Upper lobe of right lung (tissue), 1 donor: ENCODE measurements at regions not wholly inside any gene's neighbourhood (a gene's known extent, or its start where the extent isn't known, plus 50 kb on each side); places are given as distances from the start of the nearest gene placed in this dataset.

Experiments
- ATAC-seq: fragments of 200-7000 bp; cut with Tn5 transposase; one replicate; pipeline ENCODE4 v1.9.1; 2020; ENCODE audit warnings: mild to moderate bottlenecking, moderate library complexity
- DNase-seq: peaks from one replicate; pipeline ENCODE4 v3.0.0-alpha.2; 2020
- H3K27ac ChIP-seq: fragments of 200-600 bp; one replicate; pipeline ENCODE4 v1.8.0; 2022
- H3K27me3 ChIP-seq: fragments of 200-600 bp; one replicate; pipeline ENCODE4 v1.8.0; 2022; ENCODE audit warnings: mild to moderate bottlenecking
- H3K36me3 ChIP-seq: fragments of 200-600 bp; one replicate; pipeline ENCODE4 v1.8.0; 2022
- H3K4me1 ChIP-seq: fragments of 200-600 bp; one replicate; pipeline ENCODE4 v1.8.0; 2022
- H3K4me3 ChIP-seq: fragments of 200-600 bp; one replicate; pipeline ENCODE4 v1.8.0; 2022; ENCODE audit warnings: mild to moderate bottlenecking
- H3K9me3 ChIP-seq: fragments of 200-600 bp; one replicate; pipeline ENCODE4 v1.8.0; 2022
- intact Hi-C: fragments of 100-400 bp; cut with DNase I; formaldehyde crosslinking; loops from one replicate; pipeline ENCODE4 v1.11.0; 2022
- TF ChIP-seq, protein P1 (sequence below): fragments of 200-600 bp; IDR thresholded peaks from one replicate; pipeline ENCODE4 v1.8.0; 2022; ENCODE audit warnings: antibody characterized with exemption
- donor health status: DM: no; HTN: yes; CAD: no; lungs with severe emphysema.

DNA sequence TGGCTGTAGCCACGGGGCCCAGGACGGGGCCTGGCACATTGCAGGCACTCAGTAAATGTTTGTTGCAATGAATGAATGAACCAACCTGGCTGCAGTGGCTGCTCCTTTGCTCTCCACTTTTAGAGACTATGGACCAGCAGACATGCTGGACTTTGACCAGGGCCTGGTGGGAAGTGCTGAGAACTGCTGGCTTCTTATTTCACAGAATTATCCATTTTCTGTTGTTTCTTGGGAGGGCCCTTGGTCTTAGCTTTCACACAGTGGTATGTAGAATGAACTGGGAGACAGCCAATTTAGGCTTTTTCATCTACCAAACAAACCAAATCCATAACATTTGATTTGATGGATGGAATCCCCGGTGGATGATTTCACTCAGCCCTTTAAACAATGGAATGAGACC, 78.0 kb upstream of the LHFPL2 start:
- no peak for DNase-seq
- no peak overlapping the region for H3K27ac ChIP-seq
- no peaks in the 10 kb centered on the region for H3K4me1 ChIP-seq
- no peak for ATAC-seq
- no peaks in the 10 kb centered on the region for H3K27me3 ChIP-seq
- H3K9me3 ChIP-seq, result no peaks in the 10 kb centered on the region
- intact Hi-C loops, result no loop called here
- no peaks in the 10 kb centered on the region for H3K36me3 ChIP-seq
- H3K4me3 ChIP-seq, result no peak overlapping the region
- TF ChIP-seq, protein P1, sequence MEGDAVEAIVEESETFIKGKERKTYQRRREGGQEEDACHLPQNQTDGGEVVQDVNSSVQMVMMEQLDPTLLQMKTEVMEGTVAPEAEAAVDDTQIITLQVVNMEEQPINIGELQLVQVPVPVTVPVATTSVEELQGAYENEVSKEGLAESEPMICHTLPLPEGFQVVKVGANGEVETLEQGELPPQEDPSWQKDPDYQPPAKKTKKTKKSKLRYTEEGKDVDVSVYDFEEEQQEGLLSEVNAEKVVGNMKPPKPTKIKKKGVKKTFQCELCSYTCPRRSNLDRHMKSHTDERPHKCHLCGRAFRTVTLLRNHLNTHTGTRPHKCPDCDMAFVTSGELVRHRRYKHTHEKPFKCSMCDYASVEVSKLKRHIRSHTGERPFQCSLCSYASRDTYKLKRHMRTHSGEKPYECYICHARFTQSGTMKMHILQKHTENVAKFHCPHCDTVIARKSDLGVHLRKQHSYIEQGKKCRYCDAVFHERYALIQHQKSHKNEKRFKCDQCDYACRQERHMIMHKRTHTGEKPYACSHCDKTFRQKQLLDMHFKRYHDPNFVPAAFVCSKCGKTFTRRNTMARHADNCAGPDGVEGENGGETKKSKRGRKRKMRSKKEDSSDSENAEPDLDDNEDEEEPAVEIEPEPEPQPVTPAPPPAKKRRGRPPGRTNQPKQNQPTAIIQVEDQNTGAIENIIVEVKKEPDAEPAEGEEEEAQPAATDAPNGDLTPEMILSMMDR, result no peak

- intact Hi-C loops, result no loop called here
- Histone ChIP-seq H3K27ac (no peak overlapping the region), H3K4me3 (no peak overlapping the region), H3K27me3 (no peaks in the 10 kb centered on the region), H3K9me3 (no peaks in the 10 kb centered on the region), H3K36me3 (no peaks in the 10 kb centered on the region), H3K4me1 (no peaks in the 10 kb centered on the region)
- ATAC-seq (no peak), DNase-seq (no peak)
- TF ChIP-seq, protein P1, result no peak
Measured at GRCh38 chr5:78726003-78726402, 77.4 kb upstream of the LHFPL2 start.

DNA sequence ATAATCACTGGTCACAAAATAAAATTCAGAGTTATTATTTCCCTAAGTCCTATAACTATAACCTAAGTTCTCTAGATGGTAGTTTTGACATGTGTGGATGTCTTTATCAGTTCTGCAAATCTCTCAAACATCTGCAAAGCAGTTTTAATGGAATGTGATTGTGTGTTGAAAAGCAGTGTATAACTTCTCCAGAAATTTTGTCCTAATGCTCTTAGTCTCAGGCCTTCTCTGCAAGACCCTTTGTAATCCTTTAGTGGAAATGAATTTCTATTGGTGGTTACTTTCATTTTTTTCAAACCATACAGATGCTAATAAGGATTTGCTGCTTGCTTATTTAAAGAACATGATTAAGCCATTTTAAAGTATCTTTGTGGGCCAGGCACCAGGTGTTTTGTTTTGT, 75.5 kb upstream of the LHFPL2 start:
- Histone ChIP-seq H3K36me3 (no peaks in the 10 kb centered on the region), H3K4me1 (peaks cover 4% of the 10 kb centered on the region), H3K9me3 (no peaks in the 10 kb centered on the region), H3K4me3 (no peak overlapping the region), H3K27me3 (no peaks in the 10 kb centered on the region), H3K27ac (no peak overlapping the region)
- no peak for DNase-seq
- no peak for ATAC-seq
- TF ChIP-seq, protein P1, result no peak
- intact Hi-C loops, result no loop called here

GRCh38 chr5:78720997-78721396, 72.4 kb upstream of the LHFPL2 start:
- TF ChIP-seq, protein P1, result no peak
- intact Hi-C loops, result no loop called here
- peaks cover 4% of the 10 kb centered on the region for H3K4me1 ChIP-seq
- no peaks in the 10 kb centered on the region for H3K36me3 ChIP-seq
- no peaks in the 10 kb centered on the region for H3K9me3 ChIP-seq
- ATAC-seq, result no peak
- no peaks in the 10 kb centered on the region for H3K27me3 ChIP-seq
- H3K27ac ChIP-seq, result no peak overlapping the region
- no peak for DNase-seq
- no peak overlapping the region for H3K4me3 ChIP-seq

- ATAC-seq, result peak; percentile 75
- TF ChIP-seq, protein P1, result no peak
- Histone ChIP-seq H3K4me3 (no peak overlapping the region), H3K4me1 (peaks cover 4% of the 10 kb centered on the region), H3K27ac (no peak overlapping the region), H3K27me3 (no peaks in the 10 kb centered on the region), H3K9me3 (no peaks in the 10 kb centered on the region), H3K36me3 (no peaks in the 10 kb centered on the region)
- no peak for DNase-seq
- intact Hi-C loops, result no loop called here
Measured at GRCh38 chr5:78720227-78720985, 71.8 kb upstream of the LHFPL2 start.
